H1 (cell line): ENCODE measurements at regions not wholly inside any gene's neighbourhood (a gene's known extent, or its start where the extent isn't known, plus 50 kb on each side); places are given as distances from the start of the nearest gene placed in this dataset.
"Not testable (repeated sequence)": the region's sequence is repeated elsewhere in the genome, so short reads cannot be mapped to it uniquely, and the experiment has no call there.

Source experiments
- CBX8 ChIP-seq: fragments of 300-800, 300-1000 bp; sonication (generic); IDR thresholded peaks from 2 replicates; pipeline ENCODE4 v1.7.1; 2016; ENCODE audit warnings: low read depth, low read length, borderline replicate concordance
- CTCF ChIP-seq, 3 experiments: IDR thresholded peaks; 1 replicate in 2 of 3; 2 replicates in 1 of 3; pipeline versions ENCODE4 v1.5.1 to v1.6.1; 2011; ENCODE audit warnings: low read length in 3 of 3, mild to moderate bottlenecking in 3 of 3, inconsistent platforms in 2 of 3, low read depth in 1 of 3, moderate library complexity in 1 of 3; ENCODE audit not compliant: insufficient read depth in 1 of 3; ENCODE audit errors: control extremely low read depth in 1 of 3
- EZH2 ChIP-seq: fragments of 200-600 bp; sonication (generic); IDR thresholded peaks from 2 replicates; pipeline ENCODE4 v1.7.1; 2012; ENCODE audit warnings: low read depth, mild to moderate bottlenecking, moderate library complexity, low read length, inconsistent platforms; ENCODE audit not compliant: severe bottlenecking
- POLR2A ChIP-seq, 2 experiments: IDR thresholded peaks; 1 replicate in 1 of 2; 2 replicates in 1 of 2; pipeline ENCODE4 v1.6.1; 2011; ENCODE audit warnings: low read depth in 2 of 2, low read length in 2 of 2, mild to moderate bottlenecking in 2 of 2; ENCODE audit errors: control extremely low read depth in 1 of 2
- POLR2AphosphoS5 ChIP-seq: IDR thresholded peaks from 2 replicates; pipeline ENCODE4 v1.6.1; 2011; ENCODE audit warnings: low read depth, low read length
- RBBP5 ChIP-seq: IDR thresholded peaks from 2 replicates; pipeline ENCODE4 v1.7.1; 2012; ENCODE audit warnings: low read depth, mild to moderate bottlenecking, inconsistent platforms, low read length, moderate library complexity, borderline replicate concordance
- SAP30 ChIP-seq: fragments of 300-600 bp; sonication (generic); IDR thresholded peaks from 2 replicates; pipeline ENCODE4 v1.7.1; 2012; ENCODE audit warnings: low read length, moderate library complexity, mild to moderate bottlenecking, inconsistent platforms; ENCODE audit not compliant: insufficient read depth, insufficient replicate concordance
- SP2 ChIP-seq: IDR thresholded peaks from 2 replicates; pipeline ENCODE4 v1.6.1; 2012; ENCODE audit warnings: mild to moderate bottlenecking, low read length, inconsistent platforms
- USF2 ChIP-seq: IDR thresholded peaks from 2 replicates; pipeline ENCODE4 v1.6.1; 2011; ENCODE audit warnings: low read length, improper control_type of control experiment

GRCh38 chr4:132457987-132458386 lies 691.1 kb upstream of the PCDH10 start:
- TF ChIP-seq SAP30; POLR2AphosphoS5; USF2; CTCF (IDR thresholded peaks at IDR 0.05; ENCODE audit: control extremely low read depth in 1 of 3, insufficient read depth in 1 of 3, low read depth in 1 of 3, low read length in 3 of 3); SP2; CBX8; RBBP5; EZH2; POLR2A (IDR thresholded peaks at IDR 0.05; ENCODE audit: control extremely low read depth in 1 of 2, low read depth in 2 of 2, low read length in 2 of 2): not testable (repeated sequence)
